GM21381 (cell line): ENCODE measurements at regions not wholly inside any gene's neighbourhood (a gene's known extent, or its start where the extent isn't known, plus 50 kb on each side); places are given as distances from the start of the nearest gene placed in this dataset.

Experiments used
- ATAC-seq: cut with Tn5 transposase; IDR thresholded peaks from one replicate; pipeline ENCODE4 v1.9.1; 2021; ENCODE audit warnings: mild to moderate bottlenecking, moderate library complexity; ENCODE audit not compliant: unreplicated experiment

DNA sequence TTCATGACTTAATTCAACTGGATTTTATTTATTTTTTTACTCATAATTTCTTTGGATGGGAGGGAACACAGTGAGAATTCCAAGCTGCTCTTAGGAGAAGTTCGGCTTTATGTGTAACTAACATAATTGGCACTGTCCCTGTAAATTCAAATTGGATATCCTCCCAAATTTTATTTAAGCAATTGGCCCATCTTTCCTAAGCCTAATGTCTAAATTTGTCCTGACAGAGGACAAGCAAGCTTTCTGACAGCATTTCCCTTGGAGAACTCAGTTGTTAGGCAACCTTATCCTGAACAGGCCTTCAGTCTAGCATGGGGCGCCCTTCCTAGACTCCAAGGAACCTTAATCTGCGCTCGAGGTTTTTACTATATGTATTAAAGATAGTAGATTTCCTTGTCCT is 550.3 kb downstream of the NUF2 start:
- no peak for ATAC-seq

DNA sequence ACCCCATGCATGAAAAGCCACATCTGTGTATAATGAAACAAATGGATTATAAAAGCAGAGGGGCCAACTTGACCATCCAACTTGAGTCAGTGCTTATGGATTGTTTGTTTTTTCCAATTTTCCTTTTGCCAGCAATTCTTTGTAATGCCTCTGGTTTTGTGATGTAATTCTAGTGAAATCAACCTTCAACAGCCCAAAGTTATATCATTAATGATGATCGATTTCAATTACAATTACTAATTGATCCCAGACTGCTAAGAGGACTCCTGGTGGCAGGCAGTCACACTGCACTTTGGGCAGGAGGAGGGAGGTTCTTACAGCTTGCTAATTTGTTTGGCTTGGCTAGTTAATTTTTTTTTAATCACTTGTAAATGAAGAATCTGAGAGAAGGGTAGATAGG is 552.3 kb downstream of the NUF2 start:
- ATAC-seq = no peak

DNA sequence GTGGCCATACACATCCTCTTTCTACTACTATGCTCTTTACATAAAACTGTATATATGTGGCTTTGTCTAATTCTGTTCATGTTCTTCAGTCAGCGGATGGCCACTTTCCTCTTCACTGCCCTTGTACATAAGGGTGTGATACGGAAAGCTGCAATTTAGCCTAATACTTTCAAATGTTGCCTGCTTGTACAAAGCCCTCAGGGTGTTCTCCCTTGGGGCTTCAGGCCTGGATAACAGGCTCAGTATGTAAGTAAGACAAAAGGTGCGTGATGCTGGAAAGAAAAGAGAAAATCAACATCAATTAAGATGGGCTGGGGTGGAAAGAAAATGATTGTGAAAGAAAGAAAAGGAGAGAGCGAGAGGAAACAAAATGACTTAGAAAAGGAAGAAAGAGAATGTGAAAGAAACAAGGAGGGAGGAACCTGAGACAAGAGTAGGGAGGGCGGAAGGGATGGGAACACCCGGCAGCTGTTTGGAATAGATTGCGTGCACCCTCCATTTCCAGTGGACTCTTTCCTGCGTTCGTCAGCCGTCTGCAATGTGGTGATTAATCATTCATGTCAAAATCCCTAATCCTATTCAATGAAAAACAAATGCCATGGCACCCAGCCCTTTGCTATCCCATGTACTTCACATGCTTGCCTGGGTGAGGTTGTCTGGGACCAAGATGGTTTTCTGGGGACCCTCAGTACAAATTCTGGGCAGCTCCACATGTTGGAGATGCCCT is 553.6 kb downstream of the NUF2 start:
- no peak for ATAC-seq

DNA sequence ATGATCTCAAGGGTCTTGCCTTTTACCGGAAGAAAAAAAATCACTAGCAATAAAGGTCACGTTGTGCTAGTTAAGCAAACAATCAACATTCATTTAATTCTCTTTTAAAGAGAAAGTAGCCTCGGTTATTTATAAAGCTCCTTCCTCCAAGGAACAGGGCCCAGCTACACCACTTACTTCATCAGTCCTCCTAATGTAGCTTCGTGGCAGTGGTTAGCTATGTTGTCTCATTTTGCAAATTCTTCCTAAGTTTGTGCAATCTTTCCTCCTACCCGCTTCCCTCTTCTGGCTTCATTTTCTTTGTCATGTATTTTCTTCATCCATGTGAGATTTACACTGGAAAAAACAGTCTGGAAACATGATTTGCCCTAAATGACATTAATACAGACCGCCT is 554.2 kb downstream of the NUF2 start:
- no peak for ATAC-seq

DNA sequence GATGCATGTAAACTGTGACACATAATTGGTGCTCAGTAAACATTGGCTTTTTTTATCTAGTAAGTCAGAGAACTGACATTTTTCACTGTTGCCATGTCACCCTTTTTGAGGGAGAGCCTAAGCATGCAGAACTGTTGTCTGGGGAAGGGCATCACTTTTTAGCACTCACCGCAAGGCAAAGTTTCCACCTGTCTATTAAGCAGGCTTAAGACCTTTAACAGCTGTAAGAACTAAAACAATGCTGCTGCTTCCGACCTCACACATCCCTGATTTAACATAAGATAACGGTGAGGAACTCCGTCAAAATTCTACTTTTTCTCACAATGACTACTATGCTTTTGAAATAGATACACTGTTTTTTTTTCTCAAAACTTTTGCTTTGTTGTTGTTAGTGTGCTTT is 554.8 kb downstream of the NUF2 start:
- ATAC-seq = no peak

DNA sequence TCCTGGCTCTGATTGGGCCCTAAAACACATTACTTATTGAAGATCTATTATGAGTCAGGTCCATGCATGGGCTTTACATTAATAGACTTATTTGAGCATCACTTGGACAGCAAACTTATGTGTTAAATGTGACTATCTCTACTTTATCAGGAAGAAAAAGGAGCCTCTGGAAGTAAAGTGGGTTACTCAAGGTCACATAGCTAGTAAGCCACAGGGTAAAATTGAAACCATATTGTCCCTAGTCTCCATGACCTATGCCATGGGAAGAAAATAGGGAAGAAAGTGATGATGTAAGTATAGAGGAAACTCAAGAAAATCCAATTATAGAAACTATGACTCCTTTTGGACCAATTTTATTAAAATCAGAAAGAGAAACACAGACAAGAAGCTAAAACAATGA is 555.3 kb downstream of the NUF2 start:
- no peak for ATAC-seq

DNA sequence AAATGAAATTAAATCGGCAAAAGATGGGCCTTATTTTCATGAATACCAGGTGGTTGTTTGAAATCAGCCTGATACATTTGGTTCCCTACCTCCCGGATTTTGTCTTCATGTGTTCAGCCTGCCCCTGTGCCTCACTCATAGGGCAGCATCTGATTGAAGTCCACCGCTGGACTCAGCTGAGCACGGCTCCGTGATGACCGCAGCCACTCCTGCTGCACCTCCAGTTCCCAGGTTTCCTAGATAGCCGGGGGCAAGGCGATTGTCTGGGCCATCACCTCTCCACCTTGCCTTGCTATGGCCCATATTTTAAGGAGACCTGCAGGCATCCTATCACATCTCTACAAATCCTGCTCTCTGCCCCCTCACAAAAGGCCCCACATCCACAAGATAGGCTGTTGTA is 563.8 kb downstream of the NUF2 start:
- ATAC-seq = no peak

DNA sequence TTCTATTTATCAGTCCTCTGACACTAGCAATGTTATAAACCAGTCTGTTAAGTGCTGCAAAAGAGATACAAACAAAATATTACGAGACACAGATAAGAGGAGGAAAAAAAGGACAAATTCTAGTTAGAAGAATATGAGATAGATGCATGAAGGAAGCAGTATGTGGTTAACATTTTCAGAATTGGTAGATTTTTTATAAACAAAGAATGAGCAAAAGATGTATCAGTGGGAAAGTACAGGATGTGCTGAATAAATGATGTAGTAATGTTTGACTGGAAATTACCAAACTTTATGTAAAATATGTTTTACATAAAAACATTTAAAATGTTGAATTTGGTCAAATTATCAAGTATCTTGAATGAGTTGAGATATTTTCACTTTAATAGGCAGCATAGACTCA is 574.2 kb downstream of the NUF2 start:
- no peak for ATAC-seq

DNA sequence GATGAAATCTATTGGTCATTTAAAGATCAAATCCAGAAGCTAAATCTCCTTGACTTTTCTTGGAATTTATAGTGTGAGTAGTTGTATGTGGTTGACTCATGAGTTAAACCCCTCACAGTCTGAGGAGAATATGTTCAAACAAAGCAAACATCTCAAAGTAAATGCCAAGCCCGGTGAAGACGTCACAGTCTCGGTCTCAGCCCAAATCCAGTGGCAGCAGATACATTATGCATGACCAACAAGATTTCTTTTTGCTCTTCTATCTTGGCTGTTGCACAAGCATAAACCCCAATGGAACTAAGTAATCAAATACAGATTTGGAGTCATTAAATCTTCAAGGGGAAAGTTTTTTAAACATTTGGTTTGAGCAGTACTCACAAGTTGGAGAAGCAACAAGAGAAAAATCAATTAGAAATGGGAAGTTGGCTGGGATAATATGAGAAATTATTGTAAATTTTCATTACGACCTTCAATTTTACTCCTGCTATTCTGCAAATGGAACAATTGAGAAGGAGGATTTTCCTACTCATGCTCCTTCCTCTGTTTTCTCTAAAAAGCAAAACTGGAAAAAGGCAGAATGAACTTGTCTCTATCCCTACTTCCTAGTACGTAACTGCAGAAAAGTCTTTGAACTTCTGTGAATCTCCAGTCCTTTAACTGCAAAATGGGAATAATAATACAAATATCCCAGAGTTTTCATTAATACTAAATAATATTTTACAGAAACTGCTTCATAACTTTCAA is 575.8 kb downstream of the NUF2 start:
- ATAC-seq = no peak

DNA sequence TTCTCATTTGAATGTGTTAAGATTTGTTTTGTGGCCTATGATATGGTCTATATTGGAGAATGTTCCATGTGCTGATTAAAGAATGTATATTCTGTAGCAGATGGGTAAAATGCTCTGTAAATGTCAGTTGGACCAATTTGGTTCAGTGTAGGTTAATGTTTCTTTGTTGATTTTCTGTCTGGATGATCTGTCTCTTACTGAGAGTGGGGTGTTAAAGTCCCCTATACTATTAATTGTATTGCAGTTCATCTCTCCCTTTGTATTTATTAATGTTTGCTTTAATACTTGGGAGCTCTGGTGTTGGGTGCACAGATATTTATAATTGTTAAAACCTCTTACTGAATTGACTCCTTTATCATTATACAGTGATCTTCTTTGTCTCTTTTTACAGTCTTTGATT is 584.5 kb downstream of the NUF2 start:
- ATAC-seq = no peak

DNA sequence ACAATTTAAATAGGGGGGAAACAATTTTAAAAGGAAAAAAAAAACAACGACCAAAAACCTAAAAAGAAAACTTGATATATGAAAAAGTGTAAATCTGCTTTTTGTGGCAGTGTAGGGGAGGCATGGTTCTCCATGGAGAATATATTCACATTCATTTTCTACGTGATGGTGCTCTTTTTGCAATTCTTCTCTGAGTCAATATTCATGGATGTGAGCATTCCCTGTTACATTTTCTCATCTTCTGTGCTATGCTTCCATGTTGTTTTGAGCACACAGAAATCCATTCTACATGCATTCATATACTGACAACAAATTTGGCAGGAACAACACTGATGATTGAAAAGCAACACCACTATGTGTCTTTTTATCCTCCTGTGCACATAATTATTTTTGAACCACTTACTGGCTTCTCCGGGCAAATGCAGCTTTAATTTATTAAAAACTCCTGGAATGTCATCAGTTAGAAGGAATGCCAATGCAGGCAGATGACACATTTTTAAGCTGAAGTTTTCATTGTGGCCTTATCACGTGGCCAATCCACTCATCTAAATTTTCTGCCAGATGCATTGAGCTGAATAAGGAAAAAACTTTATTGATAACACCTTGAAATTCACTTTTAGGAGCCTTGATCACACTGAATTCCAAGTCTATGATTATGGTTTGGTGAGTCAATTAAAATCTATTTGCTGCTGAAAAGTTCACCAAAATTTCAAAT is 590.6 kb downstream of the NUF2 start:
- no peak for ATAC-seq

DNA sequence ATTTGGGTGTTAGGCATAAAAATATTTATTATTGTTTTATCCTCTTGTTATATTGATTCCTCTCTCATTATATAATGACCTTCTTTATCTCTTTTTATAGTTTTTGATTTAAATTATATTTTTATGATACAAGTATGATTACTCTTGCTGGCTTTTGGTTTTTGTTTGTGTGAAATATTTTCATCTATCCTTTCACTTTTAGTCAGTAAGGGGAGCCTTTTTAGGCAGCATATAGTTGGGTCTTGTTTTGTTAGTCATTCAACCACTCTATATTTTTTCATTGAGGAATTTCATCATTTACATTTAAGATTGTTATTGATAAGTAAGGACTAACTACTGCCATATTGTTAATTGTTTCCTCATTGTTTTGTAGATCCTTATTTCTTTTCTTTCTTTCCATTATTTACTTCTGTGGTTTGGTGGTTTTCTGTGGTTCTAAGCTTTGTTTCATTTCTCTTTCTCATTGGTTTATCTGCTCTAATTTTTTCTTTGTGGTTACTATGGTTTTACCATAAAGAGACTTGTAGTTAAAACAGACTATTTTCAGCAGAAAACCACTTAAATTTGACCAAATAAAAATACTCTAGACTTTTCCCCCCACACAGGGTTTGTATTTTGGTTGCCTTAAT is 593.1 kb downstream of the NUF2 start:
- no peak for ATAC-seq

DNA sequence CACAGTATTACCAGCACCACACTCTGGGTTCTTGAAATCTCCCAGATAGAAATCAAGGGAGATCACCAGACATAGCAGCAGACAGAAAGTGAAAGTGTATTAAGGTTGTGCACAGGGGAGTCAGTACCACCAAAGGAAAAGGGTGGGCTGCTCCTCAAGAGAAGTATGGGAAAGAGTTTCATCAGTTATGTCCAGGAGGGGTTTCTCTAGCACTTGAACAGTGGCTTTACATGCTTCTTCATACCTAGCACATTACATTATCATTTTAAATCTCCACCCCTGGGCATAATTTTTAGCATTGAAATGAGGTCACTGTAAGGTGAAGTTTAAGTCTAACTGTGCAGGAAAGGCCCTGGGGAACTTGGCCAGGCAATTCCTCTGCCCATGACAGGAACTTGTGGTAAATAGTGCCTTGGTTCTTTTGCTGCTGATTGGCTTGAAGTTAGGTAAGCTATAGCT is 601.0 kb downstream of the NUF2 start:
- peak; percentile 85 for ATAC-seq

DNA sequence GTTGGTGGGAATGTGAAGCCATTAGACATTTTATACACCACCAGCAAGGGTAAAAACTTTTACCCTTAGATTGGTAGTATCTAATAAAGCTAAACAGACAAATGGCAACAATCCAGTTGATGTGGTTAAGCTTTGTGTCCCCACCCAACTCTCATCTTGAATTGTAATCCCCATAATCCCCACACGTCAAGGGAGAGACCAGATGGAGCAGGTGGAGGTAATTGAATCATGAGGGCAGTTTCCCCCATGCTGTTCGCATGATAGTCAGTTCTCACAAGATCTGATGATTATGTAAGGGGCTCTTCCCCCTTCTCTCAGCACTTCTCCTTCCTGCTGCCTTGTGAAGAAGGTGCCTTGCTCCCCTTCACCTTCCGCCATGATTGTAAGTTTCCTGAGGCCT is 602.3 kb downstream of the NUF2 start:
- ATAC-seq = no peak

DNA sequence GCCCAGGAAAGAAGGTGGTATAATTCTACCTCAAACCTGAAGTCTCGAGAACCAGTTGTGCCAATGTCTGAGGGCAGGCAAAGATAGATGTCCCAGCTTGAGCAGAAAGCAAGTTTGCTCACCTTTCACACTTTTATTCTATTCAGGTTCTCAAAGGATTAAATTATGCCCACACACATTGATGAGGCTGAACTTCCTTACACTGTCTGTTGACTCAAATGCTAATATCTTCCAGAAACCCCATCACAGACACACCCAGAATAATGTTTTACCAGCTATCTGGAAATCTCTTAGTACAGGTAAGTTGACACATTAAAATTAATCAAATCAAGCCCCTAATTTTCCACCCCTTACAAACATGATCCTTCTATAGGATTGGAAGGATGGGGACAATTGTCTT is 605.7 kb downstream of the NUF2 start:
- ATAC-seq = no peak

DNA sequence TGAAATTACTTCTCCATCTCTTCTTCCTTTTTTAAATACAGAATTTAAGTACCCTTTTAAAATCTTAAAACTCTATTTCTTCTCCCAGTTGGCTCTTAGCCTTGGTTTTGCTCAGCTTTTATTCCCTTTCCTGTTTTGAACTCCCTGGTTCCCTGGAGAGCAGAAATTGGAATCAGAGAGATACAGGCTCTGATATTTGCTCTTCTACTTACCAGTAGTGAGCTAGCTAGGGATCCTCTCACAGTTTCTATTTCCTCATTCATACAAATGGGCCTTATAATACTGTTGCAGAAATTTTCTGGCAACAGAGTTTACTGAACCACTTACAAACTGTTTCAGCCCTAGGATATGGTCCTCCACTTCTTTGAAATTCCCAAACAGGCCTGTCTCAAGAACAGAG is 606.3 kb downstream of the NUF2 start:
- no peak for ATAC-seq

DNA sequence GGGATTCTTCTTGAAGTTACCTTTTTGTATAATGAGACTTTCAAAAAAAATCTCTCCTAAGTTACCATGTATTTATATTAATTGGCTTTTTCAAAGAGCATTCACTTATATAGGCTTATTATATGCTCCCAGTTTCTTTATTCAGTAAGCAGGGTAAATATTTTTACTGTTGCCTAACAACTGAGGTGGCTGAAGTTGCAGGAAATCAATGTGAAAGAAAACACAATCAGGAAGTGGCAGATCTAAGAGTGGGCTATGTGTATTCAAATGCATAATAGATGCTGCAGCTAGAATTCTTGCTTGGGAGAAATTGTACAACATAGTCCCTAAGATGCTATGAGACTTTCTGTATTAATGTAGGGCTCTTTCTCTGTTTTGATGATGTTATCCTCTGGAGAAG is 606.9 kb downstream of the NUF2 start:
- ATAC-seq = no peak

DNA sequence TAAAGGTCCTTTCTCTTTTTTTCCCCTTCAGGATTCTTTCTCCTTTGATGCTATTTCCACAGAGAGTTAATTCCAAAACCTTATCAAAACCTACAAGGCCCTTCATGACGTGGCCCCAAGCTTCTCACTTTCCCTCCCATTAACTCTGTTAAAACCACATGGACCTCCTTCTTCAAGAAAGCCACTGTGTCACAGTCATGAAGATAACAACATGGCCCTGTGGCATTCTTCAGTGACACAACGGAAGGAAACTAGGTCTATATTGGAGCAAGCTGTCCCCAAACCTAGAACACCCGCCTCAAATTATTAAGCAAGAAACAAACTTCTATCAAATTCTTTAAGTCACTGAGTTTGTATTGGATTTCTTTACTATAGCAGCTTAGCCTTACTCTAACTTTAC is 611.1 kb downstream of the NUF2 start:
- no peak for ATAC-seq

DNA sequence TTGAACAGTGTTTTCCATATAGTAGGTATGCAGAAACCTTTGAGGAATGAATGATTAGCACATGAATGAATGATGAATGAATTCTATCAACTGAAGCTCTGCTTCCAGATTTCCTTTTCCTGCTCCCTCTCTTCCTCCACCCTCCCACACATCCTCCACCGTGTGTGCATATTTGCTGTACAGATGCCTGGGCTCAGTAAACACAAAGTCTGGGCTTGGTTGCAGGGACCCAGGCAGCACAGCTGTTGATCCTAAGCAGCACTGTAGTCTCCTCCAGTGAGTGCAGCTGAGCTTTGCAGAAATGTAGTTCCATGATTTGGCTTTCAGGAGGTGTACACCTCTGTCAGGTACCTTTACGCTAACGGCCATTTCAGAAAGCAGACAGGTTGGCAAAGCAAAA is 611.7 kb downstream of the NUF2 start:
- no peak for ATAC-seq

DNA sequence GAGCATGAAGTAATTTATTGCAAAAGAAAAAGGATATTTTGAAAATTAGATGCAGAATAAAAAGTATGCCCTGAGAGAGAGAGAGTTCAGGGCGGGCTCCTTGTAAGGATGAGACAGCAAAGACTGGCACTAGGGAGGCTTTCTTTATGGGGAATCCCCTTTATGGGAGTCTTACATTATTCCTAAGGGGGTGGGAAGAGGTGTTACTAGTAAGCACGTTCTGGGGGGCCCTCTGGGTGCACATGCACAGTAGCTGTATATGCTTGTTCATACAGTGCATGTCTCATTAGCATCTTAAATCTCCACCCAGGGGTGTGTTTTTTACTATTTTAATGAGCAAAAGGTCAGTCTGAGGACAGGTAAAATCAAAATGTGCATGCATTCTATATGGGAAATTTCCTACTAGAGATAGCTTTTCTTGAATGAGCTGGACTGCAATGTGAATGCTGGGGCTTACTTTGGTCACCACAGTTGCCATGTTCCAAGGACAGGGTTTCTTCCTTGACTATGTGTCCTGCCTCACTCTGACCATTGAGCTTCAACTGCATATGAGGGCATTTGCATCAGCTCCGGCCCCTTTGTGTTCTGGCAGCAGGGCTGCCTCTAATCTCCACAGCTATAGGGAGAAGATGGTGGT is 614.1 kb downstream of the NUF2 start:
- no peak for ATAC-seq

DNA sequence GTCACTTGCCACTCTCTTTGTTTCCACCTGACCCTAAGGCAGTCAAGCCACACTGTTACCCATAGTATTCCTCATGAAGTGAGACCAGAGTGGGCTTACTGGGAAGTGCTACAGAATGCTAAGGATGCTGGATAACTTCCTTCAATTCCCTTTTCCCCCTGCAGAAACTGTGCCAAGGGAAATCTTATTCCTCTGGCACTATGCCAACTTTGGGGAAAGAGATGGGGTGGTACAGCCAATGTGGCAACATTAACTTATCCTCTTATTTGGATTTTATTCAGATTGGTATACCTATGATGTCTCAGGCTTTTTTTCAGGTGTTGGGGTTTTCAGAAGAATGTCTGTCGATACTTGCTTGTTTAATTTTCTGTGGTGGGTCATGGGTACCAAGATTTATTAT is 599.4 kb upstream of the PBX1 start:
- ATAC-seq = no peak
